ENCODE measurements at regions not wholly inside any gene's neighbourhood (a gene's known extent, or its start where the extent isn't known, plus 50 kb on each side); places are given as distances from the start of the nearest gene placed in this dataset.
A peak's percentile ranks its signal among the peaks of the same experiment; 100 is the strongest.

GRCh38 chr14:94717808-94718207 lies 52.1 kb downstream of the GSC start:
- no peak for DNase-seq (ENCODE audit: low spot score)
- no peak for FAIRE-seq

- FAIRE-seq (no peak), DNase-seq (ENCODE audit: low spot score) (no peak)
Observed at GRCh38 chr14:94716976-94717375, 52.9 kb downstream of the GSC start.

- FAIRE-seq = no peak
- DNase-seq (ENCODE audit: low spot score) = no peak
Observed at GRCh38 chr14:94713115-94713514, 56.8 kb downstream of the GSC start.

- FAIRE-seq (no peak), DNase-seq (ENCODE audit: low spot score) (no peak)
Observed at GRCh38 chr14:94710731-94711130, 59.2 kb downstream of the GSC start.

- FAIRE-seq = no peak
- no peak for DNase-seq (ENCODE audit: low spot score)
Observed at GRCh38 chr14:94707494-94707893, 62.4 kb downstream of the GSC start.

GRCh38 chr14:94706133-94706532 lies 63.8 kb downstream of the GSC start:
- FAIRE-seq = no peak
- no peak for DNase-seq (ENCODE audit: low spot score)

- DNase-seq (ENCODE audit: low spot score) (no peak), FAIRE-seq (no peak)
Observed at GRCh38 chr14:94702629-94703028, 67.3 kb downstream of the GSC start.

GRCh38 chr14:94701861-94702370 lies 68.0 kb downstream of the GSC start:
- DNase-seq (ENCODE audit: low spot score) (no peak), FAIRE-seq (no peak)

GRCh38 chr14:94700336-94700735 lies 69.6 kb downstream of the GSC start:
- FAIRE-seq = no peak

GRCh38 chr14:94699831-94700230 lies 70.1 kb downstream of the GSC start:
- DNase-seq (ENCODE audit: low spot score) (no peak), FAIRE-seq (no peak)

More at GRCh38 chr14:94700336-94700735, 69.6 kb downstream of the GSC start:
- DNase-seq (ENCODE audit: low spot score) = no peak

- DNase-seq (ENCODE audit: low spot score) = no peak
- FAIRE-seq = no peak
Observed at GRCh38 chr14:94697773-94698556, 71.9 kb downstream of the GSC start.

- FAIRE-seq (no peak), DNase-seq (ENCODE audit: low spot score) (no peak)
Observed at GRCh38 chr14:94696518-94696917, 73.4 kb downstream of the GSC start.

GRCh38 chr14:94695231-94695630 lies 74.7 kb downstream of the GSC start:
- DNase-seq (ENCODE audit: low spot score) (no peak), FAIRE-seq (no peak)

GRCh38 chr14:94691660-94692034 lies 78.3 kb downstream of the GSC start:
- DNase-seq (ENCODE audit: low spot score) = no peak

GRCh38 chr14:94690896-94691659 lies 78.8 kb downstream of the GSC start:
- FAIRE-seq (no peak), DNase-seq (ENCODE audit: low spot score) (no peak)

More at GRCh38 chr14:94691660-94692034, 78.3 kb downstream of the GSC start:
- no peak for FAIRE-seq

GRCh38 chr14:94690486-94690885 lies 78.3 kb downstream of the SERPINA3 start:
- FAIRE-seq (no peak), DNase-seq (ENCODE audit: low spot score) (no peak)

- FAIRE-seq = no peak
- no peak for DNase-seq (ENCODE audit: low spot score)
Observed at GRCh38 chr14:94689985-94690400, 77.8 kb downstream of the SERPINA3 start.

- FAIRE-seq = no peak
- peak; percentile 78 for DNase-seq (ENCODE audit: low spot score)
Observed at GRCh38 chr14:94689218-94689984, 77.2 kb downstream of the SERPINA3 start.

GRCh38 chr14:94686511-94687160 lies 74.4 kb downstream of the SERPINA3 start:
- DNase-seq (ENCODE audit: low spot score) (no peak), FAIRE-seq (no peak)

- FAIRE-seq (no peak), DNase-seq (ENCODE audit: low spot score) (no peak)
Observed at GRCh38 chr14:94685681-94686485, 73.7 kb downstream of the SERPINA3 start.
